ENCODE measurements at regions not wholly inside any gene's neighbourhood (a gene's known extent, or its start where the extent isn't known, plus 50 kb on each side); places are given as distances from the start of the nearest gene placed in this dataset.

GRCh38 chr3:75886971-75887526 is 101.7 kb upstream of the ZNF717 start:
- TF ChIP-seq TAF1 (IDR thresholded peaks at IDR 0.05; ENCODE audit: low read depth, low read length) (no peak), SPI1 (IDR thresholded peaks at IDR 0.05; ENCODE audit: low read depth, low read length) (no peak), POLR2AphosphoS5 (IDR thresholded peaks at IDR 0.05; ENCODE audit: low read depth, low read length) (no peak), POLR2A (IDR thresholded peaks at IDR 0.05; ENCODE audit: low read depth, low read length) (no peak), PAX5 (IDR thresholded peaks at IDR 0.05; ENCODE audit: insufficient read depth, low read length, severe bottlenecking) (no peak), POU2F2 (IDR thresholded peaks at IDR 0.05; ENCODE audit: low read depth, low read length) (no peak)
